22Rv1 (cell line): ENCODE measurements at regions not wholly inside any gene's neighbourhood (a gene's known extent, or its start where the extent isn't known, plus 50 kb on each side); places are given as distances from the start of the nearest gene placed in this dataset.

Experiments
- CTCF ChIP-seq: fragments of 450-650 bp; IDR thresholded peaks from 2 replicates; pipeline ENCODE4 v1.5.1; 2017; ENCODE audit warnings: mild to moderate bottlenecking
- ZFX ChIP-seq: fragments of 450-650 bp; IDR thresholded peaks from 2 replicates; pipeline ENCODE4 v1.6.1; 2017; ENCODE audit warnings: antibody characterized with exemption, borderline replicate concordance

GRCh38 chr17:51398128-51398525, 137.8 kb downstream of the UTP18 start:
- TF ChIP-seq CTCF (no peak), ZFX (no peak)
